OCI-LY7 (cell line): ENCODE measurements at regions not wholly inside any gene's neighbourhood (a gene's known extent, or its start where the extent isn't known, plus 50 kb on each side); places are given as distances from the start of the nearest gene placed in this dataset.
"Not testable (repeated sequence)": the region's sequence is repeated elsewhere in the genome, so short reads cannot be mapped to it uniquely, and the experiment has no call there.

Experiments used
- CTCF ChIP-seq: fragments of 200-600 bp; sonication (generic); conservative IDR thresholded peaks from 2 replicates; pipeline ENCODE4 v1.5.1; 2014; ENCODE audit warnings: mild to moderate bottlenecking, antibody characterized with exemption, low read length, moderate library complexity, mixed read lengths
- EZH2phosphoT487 ChIP-seq: fragments of 200-600 bp; sonication (generic); IDR thresholded peaks from 2 replicates; pipeline ENCODE4 v1.6.1; 2018; ENCODE audit warnings: low read depth, borderline replicate concordance, mild to moderate bottlenecking, mixed run types, antibody characterized with exemption, low read length, moderate library complexity, mixed read lengths

GRCh38 chr6:137583519-137583918 is 89.3 kb upstream of the OLIG3 start:
- TF ChIP-seq CTCF, EZH2phosphoT487: not testable (repeated sequence)
